Ascending aorta (tissue), 2 donors: ENCODE measurements at regions not wholly inside any gene's neighbourhood (a gene's known extent, or its start where the extent isn't known, plus 50 kb on each side); places are given as distances from the start of the nearest gene placed in this dataset.

Experiments
- DNase-seq, 2 donors: peaks; one replicate each; pipeline ENCODE4 v3.0.0-alpha.2; 2019; ENCODE audit warnings: low spot score in 2 of 2
- H3K27ac ChIP-seq, 2 donors: fragments of 200-600 bp; sonication (generic); one replicate each; pipeline ENCODE4 v1.5.1; 2016 to 2017; ENCODE audit warnings: mild to moderate bottlenecking in 1 of 2
- H3K27me3 ChIP-seq: fragments of 200-600 bp; sonication (generic); one replicate; pipeline ENCODE4 v1.5.1; 2017
- H3K36me3 ChIP-seq, 2 donors: fragments of 200-600 bp; sonication (generic); one replicate each; pipeline ENCODE4 v1.5.1; 2016
- H3K4me1 ChIP-seq, 2 donors: fragments of 200-600 bp; sonication (generic); one replicate each; pipeline ENCODE4 v1.5.1; 2016 to 2017; ENCODE audit warnings: mild to moderate bottlenecking in 1 of 2
- H3K4me3 ChIP-seq, 2 donors: fragments of 200-600 bp; sonication (generic); one replicate each; pipeline ENCODE4 v1.5.1; 2016 to 2017; ENCODE audit warnings: mild to moderate bottlenecking in 1 of 2
- H3K9me3 ChIP-seq, 2 donors: fragments of 200-600 bp; sonication (generic); one replicate each; pipeline ENCODE4 v1.5.1; 2016
- intact Hi-C: fragments of 100-400 bp; cut with DNase I; formaldehyde crosslinking; loops from one replicate; pipeline ENCODE4 v1.15.1; 2023
- TF ChIP-seq, protein P1 (sequence below), 3 experiments: fragments of 200-600 bp in 2 of 3; fragments of 450-650 bp in 1 of 3; sonication (generic) in 2 of 3; IDR thresholded peaks; one replicate each; pipeline ENCODE4 v1.5.1; 2016 to 2019; ENCODE audit warnings: antibody characterized with exemption in 3 of 3, mild to moderate bottlenecking in 1 of 3, moderate library complexity in 1 of 3

DNA sequence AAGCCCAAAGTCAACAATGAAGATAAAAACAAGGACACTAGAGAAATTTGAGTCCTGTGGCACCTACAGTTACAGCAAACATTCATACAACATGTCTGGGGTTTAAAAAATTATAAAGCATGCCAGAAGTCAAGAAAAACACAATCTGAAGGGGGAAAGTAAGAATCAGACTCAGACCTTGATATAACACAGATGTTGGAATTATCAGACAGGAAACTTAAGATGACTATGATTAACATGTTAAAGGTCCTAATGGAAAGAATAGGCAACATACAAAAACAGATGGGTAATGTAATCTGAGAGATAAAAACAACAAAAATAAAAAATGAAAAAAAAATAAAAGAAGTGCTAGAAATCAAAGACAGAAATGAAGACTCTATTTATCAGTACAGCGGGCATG, 446.5 kb downstream of the SPRY1 start:
- no peak overlapping the region for H3K27ac ChIP-seq
- H3K9me3 ChIP-seq = no peaks in the 10 kb centered on the region
- H3K27me3 ChIP-seq = no peaks in the 10 kb centered on the region
- intact Hi-C loops = no loop called here
- no peak for DNase-seq
- H3K36me3 ChIP-seq = no peaks in the 10 kb centered on the region
- H3K4me1 ChIP-seq = no peaks in the 10 kb centered on the region
- TF ChIP-seq, protein P1, sequence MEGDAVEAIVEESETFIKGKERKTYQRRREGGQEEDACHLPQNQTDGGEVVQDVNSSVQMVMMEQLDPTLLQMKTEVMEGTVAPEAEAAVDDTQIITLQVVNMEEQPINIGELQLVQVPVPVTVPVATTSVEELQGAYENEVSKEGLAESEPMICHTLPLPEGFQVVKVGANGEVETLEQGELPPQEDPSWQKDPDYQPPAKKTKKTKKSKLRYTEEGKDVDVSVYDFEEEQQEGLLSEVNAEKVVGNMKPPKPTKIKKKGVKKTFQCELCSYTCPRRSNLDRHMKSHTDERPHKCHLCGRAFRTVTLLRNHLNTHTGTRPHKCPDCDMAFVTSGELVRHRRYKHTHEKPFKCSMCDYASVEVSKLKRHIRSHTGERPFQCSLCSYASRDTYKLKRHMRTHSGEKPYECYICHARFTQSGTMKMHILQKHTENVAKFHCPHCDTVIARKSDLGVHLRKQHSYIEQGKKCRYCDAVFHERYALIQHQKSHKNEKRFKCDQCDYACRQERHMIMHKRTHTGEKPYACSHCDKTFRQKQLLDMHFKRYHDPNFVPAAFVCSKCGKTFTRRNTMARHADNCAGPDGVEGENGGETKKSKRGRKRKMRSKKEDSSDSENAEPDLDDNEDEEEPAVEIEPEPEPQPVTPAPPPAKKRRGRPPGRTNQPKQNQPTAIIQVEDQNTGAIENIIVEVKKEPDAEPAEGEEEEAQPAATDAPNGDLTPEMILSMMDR (IDR thresholded peaks at IDR 0.05) = no peak
- H3K4me3 ChIP-seq = no peak overlapping the region

DNA sequence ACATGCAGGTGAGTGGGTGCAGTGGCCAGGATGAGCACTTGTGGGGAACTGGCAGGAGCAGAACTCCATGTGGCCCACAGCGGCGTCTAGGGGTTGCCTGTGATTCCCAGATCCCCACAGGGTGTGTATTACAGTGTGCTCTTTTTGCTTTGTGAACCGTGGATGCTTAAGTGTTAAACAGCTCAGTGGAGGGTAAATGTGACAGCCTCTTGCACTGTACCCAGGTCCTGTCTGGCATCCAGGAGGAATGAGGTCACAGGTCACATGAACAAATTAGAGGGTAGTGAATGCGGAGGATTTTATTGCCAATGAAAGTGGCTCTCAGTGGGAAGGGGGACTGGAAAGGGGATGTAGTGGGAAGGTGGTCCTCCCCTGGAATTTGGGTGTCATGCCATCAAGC, 447.8 kb downstream of the SPRY1 start:
- H3K4me3 ChIP-seq = no peak overlapping the region
- H3K36me3 ChIP-seq = no peaks in the 10 kb centered on the region
- H3K9me3 ChIP-seq = no peaks in the 10 kb centered on the region
- TF ChIP-seq, protein P1 (IDR thresholded peaks at IDR 0.05) = no peak
- DNase-seq = no peak
- intact Hi-C loops = no loop called here
- H3K4me1 ChIP-seq = no peaks in the 10 kb centered on the region
- H3K27ac ChIP-seq = no peak overlapping the region
- no peaks in the 10 kb centered on the region for H3K27me3 ChIP-seq

DNA sequence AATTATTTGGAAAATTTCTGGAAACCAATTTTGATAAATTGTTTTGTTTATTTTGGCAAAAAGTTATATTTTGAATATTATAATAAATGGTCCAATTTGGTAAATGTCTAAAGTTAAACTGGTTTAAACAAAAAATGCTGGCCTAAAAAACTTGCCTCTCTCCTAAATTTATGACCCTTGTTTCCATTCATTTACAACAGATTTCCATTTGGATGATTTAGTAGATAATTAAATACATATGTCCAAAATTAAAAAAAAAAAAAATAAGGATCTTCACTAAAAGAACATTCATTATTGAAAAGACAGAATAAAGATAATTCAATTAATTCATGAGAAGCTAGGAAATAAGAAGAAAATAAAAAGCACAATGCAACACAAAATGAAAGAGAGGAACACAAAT, 449.5 kb downstream of the SPRY1 start:
- no peak overlapping the region for H3K27ac ChIP-seq
- H3K27me3 ChIP-seq = no peaks in the 10 kb centered on the region
- no peaks in the 10 kb centered on the region for H3K36me3 ChIP-seq
- H3K4me3 ChIP-seq = no peak overlapping the region
- TF ChIP-seq, protein P1 (IDR thresholded peaks at IDR 0.05) = no peak
- no peaks in the 10 kb centered on the region for H3K9me3 ChIP-seq
- no peaks in the 10 kb centered on the region for H3K4me1 ChIP-seq
- intact Hi-C loops = no loop called here
- DNase-seq = no peak

DNA sequence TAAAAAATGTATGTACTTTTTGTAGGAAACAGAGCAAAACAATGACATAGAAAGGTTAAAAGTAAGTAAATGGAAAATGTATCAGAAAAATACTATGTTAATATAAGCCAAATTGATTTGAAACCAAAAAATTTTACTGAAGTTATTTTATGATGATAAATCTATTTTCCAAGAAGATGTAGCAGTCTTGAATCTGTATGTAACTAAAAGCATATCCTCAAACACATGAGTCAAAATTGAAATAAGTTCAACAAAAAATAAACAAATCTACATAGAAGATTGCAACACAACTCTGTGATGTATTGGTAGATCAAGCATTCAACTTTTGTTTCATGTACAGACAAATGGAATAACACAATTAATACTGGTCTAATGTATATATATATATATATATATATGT, 450.0 kb downstream of the SPRY1 start:
- no peak for DNase-seq
- H3K4me3 ChIP-seq = no peak overlapping the region
- intact Hi-C loops = no loop called here
- H3K36me3 ChIP-seq = no peaks in the 10 kb centered on the region
- H3K27me3 ChIP-seq = no peaks in the 10 kb centered on the region
- TF ChIP-seq, protein P1 (IDR thresholded peaks at IDR 0.05) = no peak
- no peaks in the 10 kb centered on the region for H3K9me3 ChIP-seq
- no peak overlapping the region for H3K27ac ChIP-seq
- no peaks in the 10 kb centered on the region for H3K4me1 ChIP-seq

DNA sequence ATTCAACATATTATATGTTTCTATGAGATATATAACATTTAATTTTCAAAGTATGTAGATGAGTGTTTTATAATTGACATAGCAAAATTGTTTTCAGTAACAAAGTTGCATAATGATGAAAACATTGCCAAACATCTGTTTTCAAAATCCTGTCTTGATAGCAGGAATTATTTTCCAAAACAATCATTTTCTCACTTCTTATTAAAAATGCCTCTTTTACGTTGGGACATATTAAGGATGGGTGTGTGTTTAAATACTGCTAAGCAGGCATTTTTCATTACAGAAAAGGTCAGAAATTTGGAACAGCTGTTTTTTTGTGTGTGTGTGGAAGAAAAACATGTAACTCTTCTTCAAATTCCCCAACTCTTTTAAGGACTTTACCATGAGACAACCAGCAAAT, 452.0 kb downstream of the SPRY1 start:
- H3K27me3 ChIP-seq = no peaks in the 10 kb centered on the region
- H3K4me3 ChIP-seq = no peak overlapping the region
- H3K27ac ChIP-seq = no peak overlapping the region
- H3K4me1 ChIP-seq = no peaks in the 10 kb centered on the region
- TF ChIP-seq, protein P1 (IDR thresholded peaks at IDR 0.05) = no peak
- no peaks in the 10 kb centered on the region for H3K36me3 ChIP-seq
- H3K9me3 ChIP-seq = no peaks in the 10 kb centered on the region
- no peak for DNase-seq
- intact Hi-C loops = no loop called here

DNA sequence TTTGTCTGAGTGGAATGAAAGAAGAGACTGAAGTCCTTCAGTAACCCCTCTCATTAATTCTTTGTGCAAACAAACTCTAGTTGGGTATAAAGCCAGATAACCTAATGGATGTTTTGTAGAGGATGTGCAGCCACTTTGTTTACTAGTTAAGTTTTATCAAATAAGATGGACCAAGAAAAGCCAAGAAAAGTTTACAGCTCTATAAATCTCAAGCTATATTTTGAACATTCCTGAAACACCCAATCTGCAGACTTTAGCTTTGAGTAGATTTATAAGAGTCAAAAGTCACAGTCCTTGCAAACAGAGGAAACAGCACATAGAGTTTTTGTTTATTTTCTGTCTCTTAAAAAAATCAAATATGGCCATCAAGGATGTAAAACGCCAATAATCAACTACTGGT, 452.9 kb downstream of the SPRY1 start:
- Histone ChIP-seq H3K27ac (no peak overlapping the region), H3K36me3 (no peaks in the 10 kb centered on the region), H3K9me3 (no peaks in the 10 kb centered on the region), H3K4me3 (no peak overlapping the region), H3K4me1 (no peaks in the 10 kb centered on the region), H3K27me3 (no peaks in the 10 kb centered on the region)
- intact Hi-C loops = no loop called here
- DNase-seq = no peak
- TF ChIP-seq, protein P1 (IDR thresholded peaks at IDR 0.05) = no peak
